ENCODE measurements at regions not wholly inside any gene's neighbourhood (a gene's known extent, or its start where the extent isn't known, plus 50 kb on each side); places are given as distances from the start of the nearest gene placed in this dataset.

GRCh38 chr11:116166573-116167465 is 606.0 kb downstream of the BUD13 start:
- TF ChIP-seq CTCF (IDR thresholded peaks at IDR 0.05) (no peak), POLR2AphosphoS5 (IDR thresholded peaks at IDR 0.05; ENCODE audit: insufficient read depth in 1 of 2, low read depth in 1 of 2) (no peak), POLR2A (IDR thresholded peaks at IDR 0.05) (no peak)
